ENCODE measurements at regions not wholly inside any gene's neighbourhood (a gene's known extent, or its start where the extent isn't known, plus 50 kb on each side); places are given as distances from the start of the nearest gene placed in this dataset.

- intact Hi-C loops (cut with micrococcal nuclease), result no loop called here
- Mint-ChIP-seq H3K4me3 (no peak overlapping the region), H3K4me1 (ENCODE audit: low read depth) (no peaks in the 10 kb centered on the region), H3K9me3 (peaks cover 7% of the 10 kb centered on the region), H3K36me3 (ENCODE audit: low read depth) (no peaks in the 10 kb centered on the region), H3K27me3 (no peaks in the 10 kb centered on the region), H3K27ac (no peak overlapping the region)
- no peak for TF ChIP-seq CTCF (IDR thresholded peaks at IDR 0.05)
- DNase-seq (no peak), ATAC-seq (no peak)
- ChIA-PET POLR2A (no interaction called here), CTCF (no interaction called here)
Observed at GRCh38 chr10:36499693-36500092, 625.7 kb upstream of the ANKRD30A start.

- no peak for TF ChIP-seq CTCF (IDR thresholded peaks at IDR 0.05)
- POLR2A ChIA-PET, result no interaction called here
- no peak for DNase-seq
- intact Hi-C loops (cut with micrococcal nuclease), result no loop called here
- Mint-ChIP-seq H3K27ac (no peak overlapping the region), H3K27me3 (no peaks in the 10 kb centered on the region), H3K4me1 (ENCODE audit: low read depth) (no peaks in the 10 kb centered on the region), H3K9me3 (peaks cover 4% of the 10 kb centered on the region), H3K4me3 (no peak overlapping the region), H3K36me3 (ENCODE audit: low read depth) (no peaks in the 10 kb centered on the region)
- CTCF ChIA-PET, result no interaction called here
- ATAC-seq, result no peak
Observed at GRCh38 chr10:36496758-36497157, 628.6 kb upstream of the ANKRD30A start.

GRCh38 chr10:36494371-36494770 is 631.0 kb upstream of the ANKRD30A start:
- Mint-ChIP-seq H3K4me3 (no peak overlapping the region), H3K27ac (no peak overlapping the region), H3K9me3 (peaks cover 2% of the 10 kb centered on the region), H3K4me1 (ENCODE audit: low read depth) (no peaks in the 10 kb centered on the region), H3K36me3 (ENCODE audit: low read depth) (no peaks in the 10 kb centered on the region), H3K27me3 (no peaks in the 10 kb centered on the region)
- ChIA-PET CTCF (no interaction called here), POLR2A (no interaction called here)
- DNase-seq (no peak), ATAC-seq (no peak)
- intact Hi-C loops (cut with micrococcal nuclease), result no loop called here
- TF ChIP-seq CTCF (IDR thresholded peaks at IDR 0.05), result no peak

GRCh38 chr10:36493516-36493880 is 631.9 kb upstream of the ANKRD30A start:
- CTCF ChIA-PET, result no interaction called here
- POLR2A ChIA-PET, result no interaction called here
- no peak overlapping the region for H3K4me3 Mint-ChIP-seq

More at GRCh38 chr10:36493516-36493880, 631.9 kb upstream of the ANKRD30A start:
- H3K9me3 Mint-ChIP-seq, result no peaks in the 10 kb centered on the region
- TF ChIP-seq CTCF (IDR thresholded peaks at IDR 0.05), result no peak
- DNase-seq (no peak), ATAC-seq (no peak)
- no peaks in the 10 kb centered on the region for H3K4me1 Mint-ChIP-seq (ENCODE audit: low read depth)
- no peaks in the 10 kb centered on the region for H3K27me3 Mint-ChIP-seq
- no peak overlapping the region for H3K27ac Mint-ChIP-seq
- H3K36me3 Mint-ChIP-seq (ENCODE audit: low read depth), result no peaks in the 10 kb centered on the region
- intact Hi-C loops (cut with micrococcal nuclease), result no loop called here
